ENCODE measurements at regions not wholly inside any gene's neighbourhood (a gene's known extent, or its start where the extent isn't known, plus 50 kb on each side); places are given as distances from the start of the nearest gene placed in this dataset.

DNA sequence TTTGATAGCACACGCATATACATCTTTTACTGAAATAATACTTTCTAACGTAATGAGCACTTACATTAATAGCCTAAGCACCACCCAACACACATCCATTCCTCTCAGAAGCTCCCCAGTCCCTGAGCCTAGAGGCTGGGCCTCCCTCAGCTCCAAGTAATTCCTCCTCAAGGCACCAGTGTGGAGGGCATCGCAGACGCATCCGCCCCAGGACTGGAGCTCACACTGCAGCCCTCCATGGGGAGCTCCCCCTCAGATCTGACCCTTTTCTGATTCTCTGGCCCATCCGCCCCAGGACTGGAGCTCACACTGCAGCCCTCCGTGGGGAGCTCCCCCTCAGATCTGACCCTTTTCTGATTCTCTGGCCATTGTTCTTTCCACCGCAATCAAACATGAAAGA lies 60.4 kb upstream of the SNTG2 start:
- TF ChIP-seq CTCF (conservative IDR thresholded peaks at IDR 0.05) (no peak), ZFX (IDR thresholded peaks at IDR 0.05) (no peak)

DNA sequence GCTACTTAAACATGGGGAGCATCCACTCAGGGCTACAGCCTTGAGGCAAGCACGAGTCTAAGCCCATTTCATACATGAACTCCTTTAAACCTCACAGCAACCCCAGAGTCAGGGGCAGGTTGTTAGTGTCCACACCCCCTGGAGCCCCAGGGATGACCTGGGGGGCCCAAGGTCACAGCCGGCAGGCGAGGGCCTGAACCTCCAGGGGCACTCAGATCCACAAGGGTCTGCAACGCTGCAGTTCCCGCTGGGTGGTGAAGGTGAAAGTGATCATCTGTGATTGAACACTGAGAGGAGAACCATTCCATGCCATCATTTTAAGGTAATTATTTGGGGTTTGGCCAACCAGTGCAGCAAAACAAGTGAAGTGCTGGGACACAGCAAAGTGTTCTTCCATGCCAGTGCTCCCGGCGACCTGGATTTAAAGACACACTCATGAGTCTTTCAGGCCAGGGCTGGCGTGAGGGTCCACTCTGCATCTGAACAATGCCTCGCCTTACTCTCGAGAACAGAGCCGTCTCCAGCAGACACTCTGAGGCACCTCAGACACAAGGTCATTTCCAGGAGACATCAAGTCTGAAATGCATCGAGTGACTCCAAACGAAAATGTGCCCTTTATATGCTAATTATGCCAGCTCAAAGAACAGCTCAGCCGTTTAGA lies 61.6 kb upstream of the SNTG2 start:
- no peak for TF ChIP-seq ZFX (IDR thresholded peaks at IDR 0.05)
- TF ChIP-seq CTCF (conservative IDR thresholded peaks at IDR 0.05), result no peak
- no peak overlapping the region for H3K27ac ChIP-seq

More for the DNA sequence above, 60.4 kb upstream of the SNTG2 start:
- no peak overlapping the region for H3K27ac ChIP-seq

DNA sequence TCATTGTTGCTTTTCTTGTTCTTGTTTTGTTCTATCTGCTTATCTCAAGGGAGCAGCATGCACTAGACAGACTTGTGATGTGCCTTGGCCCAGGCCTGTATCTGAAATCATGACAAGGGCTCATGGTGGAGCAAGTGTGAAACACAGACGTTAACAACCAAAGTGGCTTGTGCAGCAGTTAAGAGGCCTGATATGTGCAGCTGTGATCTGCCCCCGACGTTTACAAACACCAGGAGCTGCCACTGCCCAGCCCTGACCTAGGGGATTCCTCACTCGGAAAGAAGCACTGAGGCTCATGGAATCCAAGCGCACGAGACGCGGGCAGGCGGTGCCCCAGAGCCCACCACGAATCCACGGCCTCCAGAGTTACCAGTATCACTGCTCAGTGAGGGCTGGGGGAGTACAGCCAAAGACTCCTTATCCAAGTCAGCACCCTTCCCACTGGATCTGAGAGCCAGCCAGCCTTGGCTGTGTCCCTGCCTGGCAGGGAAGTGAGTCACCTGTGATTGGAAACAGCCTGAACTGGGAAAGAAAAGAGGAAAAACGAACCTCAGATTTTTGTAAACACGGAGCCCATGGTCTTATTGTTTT lies 62.3 kb upstream of the SNTG2 start:
- TF ChIP-seq CTCF (conservative IDR thresholded peaks at IDR 0.05), result no peak
- no peak for TF ChIP-seq ZFX (IDR thresholded peaks at IDR 0.05)
- no peak overlapping the region for H3K27ac ChIP-seq

DNA sequence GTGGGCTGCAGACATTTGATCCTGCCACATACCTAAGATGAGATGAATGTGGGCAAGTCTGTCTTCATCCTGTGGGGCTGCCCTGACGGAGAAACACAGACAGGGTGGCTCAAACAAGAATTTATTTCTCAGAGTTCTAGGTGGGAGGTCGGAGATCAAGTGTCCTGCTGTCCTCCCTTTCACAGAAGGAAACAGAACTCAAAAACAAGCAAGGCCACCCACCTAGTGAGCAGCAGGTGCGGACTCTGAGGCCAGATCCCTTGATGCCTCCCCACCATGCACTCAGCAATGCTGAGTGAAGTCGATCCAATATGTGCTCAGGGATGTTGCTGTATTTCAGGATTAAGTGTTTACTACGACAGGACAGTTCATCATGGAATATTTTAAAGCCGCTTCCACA lies 63.0 kb upstream of the SNTG2 start:
- TF ChIP-seq ZFX (IDR thresholded peaks at IDR 0.05), result no peak
- no peak for TF ChIP-seq CTCF (conservative IDR thresholded peaks at IDR 0.05)
- H3K27ac ChIP-seq, result no peak overlapping the region

- no peak overlapping the region for H3K27ac ChIP-seq
- no peak for TF ChIP-seq CTCF (conservative IDR thresholded peaks at IDR 0.05)
- TF ChIP-seq ZFX (IDR thresholded peaks at IDR 0.05), result no peak
Observed at GRCh38 chr2:886072-887022, 64.3 kb upstream of the SNTG2 start.

GRCh38 chr2:885230-886071 lies 65.2 kb upstream of the SNTG2 start:
- TF ChIP-seq CTCF (conservative IDR thresholded peaks at IDR 0.05) (no peak), ZFX (IDR thresholded peaks at IDR 0.05) (no peak)
- H3K27ac ChIP-seq, result no peak overlapping the region
